H9 (cell line): ENCODE measurements at regions not wholly inside any gene's neighbourhood (a gene's known extent, or its start where the extent isn't known, plus 50 kb on each side); places are given as distances from the start of the nearest gene placed in this dataset.

Experiments used
- DNase-seq: peaks from one replicate; pipeline ENCODE4 v3.0.0-alpha.2; 2017
- H2AFZ ChIP-seq: one replicate; pipeline ENCODE4 v1.6.1; 2013; ENCODE audit warnings: mild to moderate bottlenecking, low read length, control low read depth, moderate library complexity
- H2AK5ac ChIP-seq: 2 replicates; pipeline ENCODE4 v1.6.1; 2013; ENCODE audit warnings: low read length, control low read depth, mixed read lengths; ENCODE audit not compliant: insufficient read length
- H2BK120ac ChIP-seq: one replicate; pipeline ENCODE4 v1.6.1; 2013; ENCODE audit warnings: low read depth, mild to moderate bottlenecking, low read length, control low read depth, inconsistent platforms; ENCODE audit not compliant: poor library complexity, severe bottlenecking
- H2BK12ac ChIP-seq: 2 replicates; pipeline ENCODE4 v1.6.1; 2013; ENCODE audit warnings: low read length, control low read depth, mixed read lengths, low read depth; ENCODE audit not compliant: insufficient read length
- H2BK15ac ChIP-seq: 2 replicates; pipeline ENCODE4 v1.6.1; 2013; ENCODE audit warnings: low read depth, low read length, control low read depth
- H2BK20ac ChIP-seq: one replicate; pipeline ENCODE4 v1.6.1; 2013; ENCODE audit warnings: low read depth, mild to moderate bottlenecking, low read length, control low read depth, inconsistent platforms; ENCODE audit not compliant: poor library complexity, severe bottlenecking
- H2BK5ac ChIP-seq: 2 replicates; pipeline ENCODE4 v1.6.1; 2013; ENCODE audit warnings: low read length, control low read depth, mixed read lengths; ENCODE audit not compliant: insufficient read length
- H3K14ac ChIP-seq: 2 replicates; pipeline ENCODE4 v1.6.1; 2013; ENCODE audit warnings: low read length, control low read depth; ENCODE audit not compliant: insufficient read depth
- H3K18ac ChIP-seq: 2 replicates; pipeline ENCODE4 v1.6.1; 2013; ENCODE audit warnings: low read depth, mild to moderate bottlenecking, mixed read lengths, low read length, control low read depth; ENCODE audit not compliant: insufficient read length
- H3K23ac ChIP-seq: 2 replicates; pipeline ENCODE4 v1.6.1; 2013; ENCODE audit warnings: low read length, control low read depth, mixed read lengths, low read depth; ENCODE audit not compliant: insufficient read length
- H3K23me2 ChIP-seq: 2 replicates; pipeline ENCODE4 v1.6.1; 2013; ENCODE audit warnings: low read depth, mild to moderate bottlenecking, mixed read lengths, low read length, control low read depth; ENCODE audit not compliant: insufficient read length, poor library complexity, severe bottlenecking
- H3K27ac ChIP-seq: 2 replicates; pipeline ENCODE4 v1.5.1; 2013; ENCODE audit warnings: low read length, control low read depth, mixed read lengths, low read depth; ENCODE audit not compliant: insufficient read length
- H3K27me3 ChIP-seq: 2 replicates; pipeline ENCODE4 v1.6.1; 2013; ENCODE audit warnings: low read length, control low read depth, inconsistent platforms; ENCODE audit not compliant: insufficient read depth
- H3K4ac ChIP-seq: 2 replicates; pipeline ENCODE4 v1.6.1; 2013; ENCODE audit warnings: low read depth, mild to moderate bottlenecking, control low read depth, inconsistent platforms, low read length, moderate library complexity
- H3K4me1 ChIP-seq: 2 replicates; pipeline ENCODE4 v1.6.1; 2013; ENCODE audit warnings: low read length, control low read depth, inconsistent platforms; ENCODE audit not compliant: insufficient read depth
- H3K4me2 ChIP-seq: 2 replicates; pipeline ENCODE4 v1.6.1; 2013; ENCODE audit warnings: low read length, control low read depth, mixed read lengths; ENCODE audit not compliant: insufficient read length, insufficient read depth
- H3K56ac ChIP-seq: 2 replicates; pipeline ENCODE4 v1.6.1; 2013; ENCODE audit warnings: low read depth, mild to moderate bottlenecking, mixed read lengths, low read length, control low read depth; ENCODE audit not compliant: insufficient read length
- H3K79me1 ChIP-seq: 2 replicates; pipeline ENCODE4 v1.6.1; 2013; ENCODE audit warnings: low read depth, mild to moderate bottlenecking, moderate library complexity, low read length, control low read depth, inconsistent platforms; ENCODE audit not compliant: insufficient read depth, poor library complexity, severe bottlenecking
- H3K79me2 ChIP-seq: 2 replicates; pipeline ENCODE4 v1.6.1; 2013; ENCODE audit warnings: low read length, control low read depth, inconsistent platforms; ENCODE audit not compliant: insufficient read depth
- H3K9ac ChIP-seq: 2 replicates; pipeline ENCODE4 v1.6.1; 2013; ENCODE audit warnings: low read length, control low read depth, mixed read lengths; ENCODE audit not compliant: insufficient read length; ENCODE audit errors: extremely low read depth
- H3K9me3 ChIP-seq: one replicate; pipeline ENCODE4 v1.6.1; 2013; ENCODE audit warnings: low read depth, low read length, inconsistent platforms; ENCODE audit not compliant: control insufficient read depth
- H3T11ph ChIP-seq: one replicate; pipeline ENCODE4 v1.6.1; 2013; ENCODE audit warnings: mild to moderate bottlenecking, low read length, control low read depth, inconsistent platforms
- H4K20me1 ChIP-seq: one replicate; pipeline ENCODE4 v1.6.1; 2013; ENCODE audit not compliant: control insufficient read depth, insufficient read length, insufficient read depth
- H4K5ac ChIP-seq: 2 replicates; pipeline ENCODE4 v1.6.1; 2013; ENCODE audit warnings: low read depth, mild to moderate bottlenecking, mixed read lengths, low read length, control low read depth; ENCODE audit not compliant: insufficient read length
- H4K8ac ChIP-seq: replicated peaks from 2 replicates; pipeline ENCODE4 v1.6.1; 2013; ENCODE audit warnings: low read length, control low read depth, mixed read lengths, low read depth; ENCODE audit not compliant: insufficient read length
- H4K91ac ChIP-seq: 2 replicates; pipeline ENCODE4 v1.6.1; 2013; ENCODE audit warnings: low read depth, mild to moderate bottlenecking, moderate library complexity, mixed read lengths, low read length, control low read depth; ENCODE audit not compliant: insufficient read length
- H3K27ac Mint-ChIP-seq, 3 experiments: 2 replicates in 2 of 3; 3 replicates in 1 of 3; pipeline ENCODE4 v1.8.0; 2020 to 2021; ENCODE audit warnings: mixed read lengths in 3 of 3, mild to moderate bottlenecking in 1 of 3, moderate library complexity in 1 of 3
- H3K27me3 Mint-ChIP-seq: 2 replicates; pipeline ENCODE4 v1.8.0; 2021; ENCODE audit warnings: low read depth, mild to moderate bottlenecking, moderate library complexity, mixed read lengths
- H3K36me3 Mint-ChIP-seq, 3 experiments: 2 replicates in 2 of 3; 3 replicates in 1 of 3; pipeline ENCODE4 v1.8.0; 2020 to 2021; ENCODE audit warnings: low read depth in 3 of 3, mixed read lengths in 3 of 3; ENCODE audit not compliant: insufficient read depth in 1 of 3
- H3K4me1 Mint-ChIP-seq, 2 experiments: 2 replicates each; pipeline ENCODE4 v1.8.0; 2020; ENCODE audit warnings: mixed read lengths in 2 of 2
- H3K4me3 Mint-ChIP-seq, 2 experiments: 2 replicates in 1 of 2; 3 replicates in 1 of 2; pipeline ENCODE4 v1.8.0; 2020 to 2021; ENCODE audit warnings: mild to moderate bottlenecking in 2 of 2, mixed read lengths in 2 of 2, moderate library complexity in 1 of 2
- H3K9me3 Mint-ChIP-seq, 2 experiments: 2 replicates in 1 of 2; 3 replicates in 1 of 2; pipeline ENCODE4 v1.8.0; 2020; ENCODE audit warnings: mild to moderate bottlenecking in 2 of 2, mixed read lengths in 2 of 2, moderate library complexity in 1 of 2
- CTCF ChIP-seq: fragments of 200-600 bp; sonication (generic); conservative IDR thresholded peaks from 3 replicates; pipeline ENCODE4 v1.8.0; 2021; ENCODE audit warnings: antibody characterized with exemption, mild to moderate bottlenecking
- WGBS: extraction: QIAGEN DNeasy Blood & Tissue Kit; methylation state at CpG from one replicate; pipeline ENCODE4 v1.1.7; 2013; ENCODE audit warnings: missing lambda C conversion rate, low lambda C conversion rate, mixed read lengths; ENCODE audit not compliant: insufficient read length; ENCODE audit errors: extremely low coverage; 5-methylcytosine and 5-hydroxymethylcytosine counted together

GRCh38 chr2:118618279-118618678 is 229.2 kb downstream of the EN1 start:
- Histone ChIP-seq H3K27me3 (no peaks in the 10 kb centered on the region), H3K4me1 (no peaks in the 10 kb centered on the region), H4K8ac (no peak overlapping the region), H3K56ac (no peak overlapping the region), H3K4me2 (no peak overlapping the region), H2AFZ (no peak overlapping the region), H3K9ac (no peak overlapping the region), H2BK12ac (no peak overlapping the region), H3K79me1 (no peaks in the 10 kb centered on the region), H3K18ac (no peak overlapping the region), H4K91ac (no peak overlapping the region), H4K20me1 (no peaks in the 10 kb centered on the region), H3K9me3 (no peaks in the 10 kb centered on the region), H2BK20ac (no peak overlapping the region), H4K5ac (no peak overlapping the region), H3K27ac (no peak overlapping the region), H2BK5ac (no peak overlapping the region), H3K14ac (no peak overlapping the region), H3K23ac (no peak overlapping the region), H3T11ph (no peak overlapping the region), H3K4ac (no peak overlapping the region), H2AK5ac (no peak overlapping the region), H2BK15ac (no peak overlapping the region), H3K23me2 (no peaks in the 10 kb centered on the region), H2BK120ac (no peak overlapping the region), H3K79me2 (no peaks in the 10 kb centered on the region)
- H3K27ac Mint-ChIP-seq: peak overlapping the region in 1 of 3 experiments; percentile 76; a peak in 1 of 7 replicates
- no peak for DNase-seq
- peaks cover 5% of the 10 kb centered on the region for H3K27me3 Mint-ChIP-seq
- H3K4me3 Mint-ChIP-seq: no peak overlapping the region
- H3K9me3 Mint-ChIP-seq: no peaks in the 10 kb centered on the region; a peak in 1 of 5 replicates
- no peak for TF ChIP-seq CTCF
- no CpG with 5 or more reads among the region's 13 CpGs for WGBS
- peaks cover 23 to 38% of the 10 kb centered on the region in 2 experiments for H3K4me1 Mint-ChIP-seq
- no peaks in the 10 kb centered on the region for H3K36me3 Mint-ChIP-seq
